ENCODE measurements at regions not wholly inside any gene's neighbourhood (a gene's known extent, or its start where the extent isn't known, plus 50 kb on each side); places are given as distances from the start of the nearest gene placed in this dataset.
"Not testable (repeated sequence)": the region's sequence is repeated elsewhere in the genome, so short reads cannot be mapped to it uniquely, and the experiment has no call there.

- no peak overlapping the region for H3K4me3 ChIP-seq (ENCODE audit: low read depth, low read length)
- TF ChIP-seq POLR2A (IDR thresholded peaks at IDR 0.05; ENCODE audit: extremely low read depth, insufficient read length) (no peak), MYC (IDR thresholded peaks at IDR 0.05; ENCODE audit: low read depth, low read length) (no peak), MAX (IDR thresholded peaks at IDR 0.05; ENCODE audit: low read depth, low read length) (no peak), CTCF (IDR thresholded peaks at IDR 0.05; ENCODE audit: low read depth, low read length) (no peak)
- DNase-seq (ENCODE audit: low read depth): no peak
These were observed 130.4 kb upstream of the PELI1 start for GRCh38 chr2:64274399-64275173.

- no peak for DNase-seq (ENCODE audit: low read depth)
- TF ChIP-seq CTCF (IDR thresholded peaks at IDR 0.05; ENCODE audit: low read depth, low read length) (no peak), MAX (IDR thresholded peaks at IDR 0.05; ENCODE audit: low read depth, low read length) (no peak), MYC (IDR thresholded peaks at IDR 0.05; ENCODE audit: low read depth, low read length) (no peak), POLR2A (IDR thresholded peaks at IDR 0.05; ENCODE audit: extremely low read depth, insufficient read length) (no peak)
- H3K4me3 ChIP-seq (ENCODE audit: low read depth, low read length): no peak overlapping the region
These were observed 130.9 kb upstream of the PELI1 start for GRCh38 chr2:64275174-64275466.

GRCh38 chr2:64276417-64277095 lies 132.3 kb upstream of the PELI1 start:
- no peak overlapping the region for H3K4me3 ChIP-seq (ENCODE audit: low read depth, low read length)
- no peak for TF ChIP-seq MYC (IDR thresholded peaks at IDR 0.05; ENCODE audit: low read depth, low read length)
- no peak for TF ChIP-seq POLR2A (IDR thresholded peaks at IDR 0.05; ENCODE audit: extremely low read depth, insufficient read length)
- no peak for TF ChIP-seq CTCF (IDR thresholded peaks at IDR 0.05; ENCODE audit: low read depth, low read length)
- no peak for TF ChIP-seq MAX (IDR thresholded peaks at IDR 0.05; ENCODE audit: low read depth, low read length)
- no peak for DNase-seq (ENCODE audit: low read depth)

GRCh38 chr2:64277101-64277849 lies 133.1 kb upstream of the PELI1 start:
- DNase-seq (ENCODE audit: low read depth): peak; percentile 48

GRCh38 chr2:64280812-64281211 lies 136.6 kb upstream of the PELI1 start:
- not testable (repeated sequence) for H3K4me3 ChIP-seq (ENCODE audit: low read depth, low read length); DNase-seq (ENCODE audit: low read depth)

More at GRCh38 chr2:64277101-64277849, 133.1 kb upstream of the PELI1 start:
- TF ChIP-seq MYC (IDR thresholded peaks at IDR 0.05; ENCODE audit: low read depth, low read length) (no peak), CTCF (IDR thresholded peaks at IDR 0.05; ENCODE audit: low read depth, low read length) (no peak), POLR2A (IDR thresholded peaks at IDR 0.05; ENCODE audit: extremely low read depth, insufficient read length) (no peak), MAX (IDR thresholded peaks at IDR 0.05; ENCODE audit: low read depth, low read length) (no peak)
- no peak overlapping the region for H3K4me3 ChIP-seq (ENCODE audit: low read depth, low read length)

- no peak overlapping the region for H3K4me3 ChIP-seq (ENCODE audit: low read depth, low read length)
- no peak for TF ChIP-seq POLR2A (IDR thresholded peaks at IDR 0.05; ENCODE audit: extremely low read depth, insufficient read length)
- no peak for TF ChIP-seq CTCF (IDR thresholded peaks at IDR 0.05; ENCODE audit: low read depth, low read length)
- TF ChIP-seq MYC (IDR thresholded peaks at IDR 0.05; ENCODE audit: low read depth, low read length): no peak
- TF ChIP-seq MAX (IDR thresholded peaks at IDR 0.05; ENCODE audit: low read depth, low read length): no peak
- DNase-seq (ENCODE audit: low read depth): no peak
These were observed 138.9 kb upstream of the PELI1 start for GRCh38 chr2:64283006-64283570.
